GM19239 (cell line): ENCODE measurements at regions not wholly inside any gene's neighbourhood (a gene's known extent, or its start where the extent isn't known, plus 50 kb on each side); places are given as distances from the start of the nearest gene placed in this dataset.

Experiments used
- DNase-seq: peaks from one replicate; pipeline ENCODE4 v3.0.0; 2011; ENCODE audit warnings: low spot score; ENCODE audit not compliant: insufficient read length
- FAIRE-seq: peaks from 2 replicates; lab custom pipeline; 2011; peaks lifted over from hg19 to GRCh38; lab: Jason Lieb, UNC

GRCh38 chr9:105828171-105828570 lies 133.8 kb downstream of the TMEM38B start:
- FAIRE-seq (no peak), DNase-seq (no peak)

GRCh38 chr9:105828596-105829213 lies 134.4 kb downstream of the TMEM38B start:
- FAIRE-seq (no peak), DNase-seq (no peak)

- DNase-seq (no peak), FAIRE-seq (no peak)
Observed at GRCh38 chr9:105830461-105830860, 136.1 kb downstream of the TMEM38B start.

- FAIRE-seq (no peak), DNase-seq (no peak)
Observed at GRCh38 chr9:105832096-105832710, 137.9 kb downstream of the TMEM38B start.

- FAIRE-seq (no peak), DNase-seq (no peak)
Observed at GRCh38 chr9:105833271-105833975, 139.1 kb downstream of the TMEM38B start.

GRCh38 chr9:105834404-105834803 lies 140.1 kb downstream of the TMEM38B start:
- DNase-seq (no peak), FAIRE-seq (no peak)

DNA sequence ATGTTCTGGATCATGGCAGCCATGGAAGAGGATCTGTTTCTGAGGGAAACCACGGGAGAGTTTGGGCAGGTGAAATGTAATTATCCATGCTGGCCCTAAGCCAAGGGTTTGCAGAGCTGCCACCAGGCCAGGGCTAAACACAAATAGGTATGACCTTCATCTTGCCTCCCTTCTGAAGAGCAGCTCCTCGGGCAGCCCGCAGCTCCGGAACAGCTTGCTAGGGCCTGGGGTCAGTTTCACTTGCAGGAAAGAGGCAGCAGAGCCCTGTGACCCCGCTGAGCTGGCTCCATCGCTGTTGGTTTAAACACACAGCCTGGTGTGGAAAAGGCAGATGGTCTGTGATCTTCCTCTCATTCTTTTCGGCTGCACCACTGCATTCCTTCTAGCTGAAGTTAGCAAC lies 141.4 kb downstream of the TMEM38B start:
- FAIRE-seq (no peak), DNase-seq (no peak)

DNA sequence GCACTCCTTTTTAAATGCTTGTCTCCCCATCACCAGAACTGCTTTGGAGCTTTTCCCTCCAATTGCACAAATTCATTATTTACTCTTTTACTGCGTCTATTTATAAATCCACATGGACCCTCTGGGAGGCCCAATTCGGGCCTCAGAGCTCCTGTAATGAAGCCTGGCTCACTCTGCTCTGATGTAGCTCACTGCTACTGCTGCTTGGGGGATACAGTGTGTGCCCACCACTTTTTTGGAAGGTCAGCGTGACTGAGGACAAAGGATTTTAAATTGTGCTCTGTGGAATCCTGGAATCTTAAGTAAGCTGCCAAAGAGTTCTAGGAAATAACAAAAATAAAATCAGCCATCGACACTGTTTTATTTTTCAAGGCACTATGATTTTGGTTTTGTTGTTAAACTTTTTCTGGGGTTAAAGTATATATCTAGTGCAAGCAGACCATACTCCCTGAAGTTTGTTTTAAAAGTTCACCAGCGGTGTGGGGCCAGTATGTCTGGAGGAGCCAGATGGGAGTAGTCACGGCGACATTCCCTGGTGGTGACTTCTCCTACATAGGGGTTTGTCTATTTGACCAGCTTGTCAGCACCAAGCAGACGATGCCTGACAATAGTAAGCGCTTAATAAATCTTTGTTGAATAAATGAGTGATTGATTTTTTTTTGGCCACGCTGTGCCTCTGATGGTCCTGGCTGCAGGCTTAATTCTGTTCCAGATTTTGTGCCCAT lies 142.8 kb downstream of the TMEM38B start:
- DNase-seq (no peak), FAIRE-seq (no peak)

DNA sequence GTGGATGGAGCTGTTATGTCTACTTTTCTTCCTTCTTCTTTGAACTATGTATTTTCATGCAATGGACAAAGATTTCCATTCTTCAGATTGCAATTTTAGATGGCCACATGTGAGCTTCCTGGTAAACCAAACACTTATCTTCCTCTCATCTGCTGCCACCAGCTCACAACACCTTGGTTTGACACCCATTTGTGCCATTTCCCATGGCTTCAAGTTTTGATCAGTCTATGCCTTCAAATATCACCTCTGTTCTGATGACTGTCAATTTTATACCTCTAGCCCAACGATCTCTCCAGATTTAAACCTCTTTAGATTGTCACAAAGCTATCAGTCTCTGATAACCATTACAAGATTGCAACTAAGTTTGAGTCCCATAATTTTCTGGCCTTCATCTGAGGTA lies 147.2 kb downstream of the TMEM38B start:
- FAIRE-seq (no peak), DNase-seq (no peak)

DNA sequence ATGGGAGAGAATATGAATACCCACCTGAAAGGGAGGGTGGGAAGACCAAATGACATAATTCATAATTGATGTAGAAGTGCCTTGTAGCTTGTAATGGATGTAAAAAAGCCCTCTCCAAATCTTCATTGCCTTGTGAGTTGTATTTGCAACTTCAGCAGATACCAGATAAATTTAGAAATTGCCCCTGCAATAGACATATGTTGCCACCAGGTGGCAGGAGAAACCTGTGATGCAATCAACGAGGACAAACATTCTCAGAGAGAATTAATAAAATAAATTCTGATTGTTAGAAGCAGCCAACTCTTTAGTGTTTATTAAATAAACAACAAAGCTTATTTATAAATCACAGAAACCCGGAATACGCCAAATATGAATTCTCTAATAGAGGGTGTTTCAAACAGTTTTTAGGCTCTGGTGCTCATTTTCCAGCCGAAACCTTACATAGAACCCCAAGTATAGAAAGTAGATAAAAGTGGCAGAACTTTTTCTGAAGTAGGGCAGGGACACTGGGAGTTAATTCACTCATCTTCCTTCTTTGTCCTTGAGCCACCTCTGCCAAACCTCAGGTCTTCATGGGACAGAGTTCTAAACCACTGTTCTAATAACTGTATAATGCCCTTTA lies 147.8 kb downstream of the TMEM38B start:
- FAIRE-seq (no peak), DNase-seq (no peak)

DNA sequence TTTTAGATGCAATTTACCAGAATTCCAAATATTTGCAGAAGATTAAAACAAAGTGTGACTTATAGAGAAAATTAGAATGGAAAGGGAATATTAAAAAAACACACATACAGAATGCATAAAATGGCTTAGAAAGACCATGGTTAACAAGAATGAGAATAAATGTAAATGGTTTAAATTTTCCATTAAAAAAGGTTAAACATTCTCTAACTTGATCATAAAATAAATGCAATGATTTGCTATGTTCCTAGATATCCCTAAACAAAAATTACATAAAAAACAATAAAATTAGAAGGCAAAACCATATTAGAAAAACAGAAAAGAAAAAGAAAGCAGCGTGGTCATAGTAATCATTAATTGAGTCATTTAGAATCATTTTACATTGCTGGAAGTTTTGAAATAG lies 152.5 kb downstream of the TMEM38B start:
- no peak for FAIRE-seq

GRCh38 chr9:105850852-105851500 lies 156.6 kb downstream of the TMEM38B start:
- FAIRE-seq (no peak), DNase-seq (no peak)

More for the DNA sequence above, 152.5 kb downstream of the TMEM38B start:
- DNase-seq = no peak

GRCh38 chr9:105854026-105854782 lies 159.9 kb downstream of the TMEM38B start:
- FAIRE-seq (no peak), DNase-seq (no peak)

DNA sequence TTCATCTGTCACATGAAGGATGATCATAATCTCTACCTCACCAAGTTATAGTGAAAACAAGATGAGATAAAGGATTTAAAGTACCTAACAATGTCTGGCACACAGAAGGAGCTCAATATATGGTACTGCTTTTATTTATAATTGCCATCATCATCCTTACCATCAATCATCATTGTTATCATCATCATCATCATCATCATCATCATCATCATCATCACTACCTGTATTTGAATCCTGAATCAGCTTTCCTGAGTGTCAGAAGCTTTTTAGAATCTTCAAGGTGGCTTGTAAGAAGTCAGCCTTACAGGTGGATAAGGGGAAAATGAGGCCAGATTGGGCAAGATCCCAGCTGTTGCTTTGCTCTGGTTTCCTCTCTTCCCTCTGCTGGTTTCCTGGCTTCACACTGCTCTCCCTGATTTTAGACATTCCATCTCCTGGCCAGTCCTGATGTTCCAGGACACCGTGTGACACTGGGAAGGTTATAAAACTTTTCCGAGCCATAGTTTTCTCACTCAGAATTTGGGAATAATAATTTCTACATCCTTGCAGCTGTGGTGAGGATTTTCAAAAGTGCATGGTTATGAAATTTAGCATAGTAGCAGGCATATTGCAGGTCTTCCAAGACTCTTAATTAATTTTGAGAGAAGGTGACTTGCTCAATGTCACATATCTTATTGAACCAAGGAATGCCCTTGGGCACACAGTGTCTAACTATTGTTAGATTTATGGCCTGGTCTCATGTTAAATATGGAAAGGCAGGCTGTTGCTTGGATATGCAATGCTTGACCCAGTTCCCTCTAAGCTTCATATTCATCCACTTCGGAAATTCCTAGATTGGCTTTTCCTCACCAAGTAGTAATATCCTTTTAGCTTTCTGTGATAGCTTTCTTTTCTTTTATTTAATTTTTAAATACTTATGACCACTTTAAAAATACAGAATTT lies 160.7 kb downstream of the TMEM38B start:
- no peak for DNase-seq
- FAIRE-seq = no peak

- DNase-seq = no peak
- FAIRE-seq = no peak
Observed at GRCh38 chr9:105855987-105856386, 161.6 kb downstream of the TMEM38B start.

DNA sequence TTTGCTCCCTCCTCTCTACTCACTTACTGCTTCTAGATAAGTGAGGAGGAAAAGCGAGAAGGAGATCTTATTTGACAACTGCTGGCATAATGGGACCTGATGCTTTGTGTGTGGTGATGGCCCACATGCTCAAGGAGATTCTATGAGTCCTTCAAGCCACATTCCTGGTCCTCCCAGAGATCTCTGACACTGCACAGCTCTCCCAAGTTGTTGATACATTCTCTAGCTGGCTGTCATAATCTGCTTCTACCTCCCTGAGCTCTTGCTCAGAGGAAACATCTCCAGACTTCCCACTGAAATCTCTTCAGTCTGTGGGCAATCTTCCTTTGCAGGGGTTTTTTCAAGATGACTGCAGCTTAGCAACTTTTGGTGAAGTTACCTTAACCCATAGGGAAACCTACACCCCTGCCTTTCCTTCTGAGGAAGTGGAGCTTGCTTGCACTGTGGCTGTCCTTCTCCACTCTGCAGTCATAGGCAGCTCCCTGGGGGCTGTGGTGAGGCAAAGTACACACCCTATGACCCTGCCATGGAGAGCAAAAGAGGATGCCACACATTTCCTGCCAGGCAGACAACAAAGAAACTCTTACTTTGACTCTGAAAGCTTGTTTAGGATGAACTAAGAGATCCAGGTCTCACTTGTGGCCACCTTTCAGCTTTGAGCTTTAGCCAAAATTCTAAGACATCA lies 163.8 kb downstream of the TMEM38B start:
- DNase-seq (no peak), FAIRE-seq (no peak)

DNA sequence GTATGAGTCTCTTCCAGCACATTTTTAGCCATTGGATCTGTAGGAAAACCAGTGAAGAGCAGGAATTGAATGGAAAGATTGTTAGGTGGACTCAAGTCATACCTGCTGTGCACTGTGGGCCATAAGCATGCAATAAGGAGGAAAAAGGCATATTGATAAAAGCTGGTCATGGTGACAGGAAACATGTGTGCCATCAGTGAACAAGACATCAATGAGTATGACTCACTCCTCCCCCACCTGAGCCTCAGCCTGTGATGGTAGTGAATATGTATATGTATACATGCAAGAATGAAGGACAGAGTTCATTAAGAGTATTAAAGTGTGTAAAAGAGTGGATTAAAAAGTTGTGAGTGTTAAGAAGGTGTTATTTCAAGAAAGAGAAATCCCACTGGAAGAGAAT lies 164.5 kb downstream of the TMEM38B start:
- FAIRE-seq = no peak

More for the DNA sequence above, 164.5 kb downstream of the TMEM38B start:
- no peak for DNase-seq
